Neural cell (in vitro differentiated cells): ENCODE measurements at regions not wholly inside any gene's neighbourhood (a gene's known extent, or its start where the extent isn't known, plus 50 kb on each side); places are given as distances from the start of the nearest gene placed in this dataset.

ENCODE experiments used
- H2AFZ ChIP-seq: fragments of 200-600, 300-800 bp; sonication (generic), shearing (Covaris generic); 2 replicates; pipeline ENCODE4 v1.6.0; 2014; ENCODE audit warnings: low read depth, mild to moderate bottlenecking, antibody characterized with exemption, low read length, moderate library complexity
- H3F3A ChIP-seq: fragments of 200-600 bp; shearing (Covaris generic); 2 replicates; pipeline ENCODE4 v1.6.1; 2016; ENCODE audit warnings: mild to moderate bottlenecking, moderate library complexity, mixed read lengths, antibody characterized with exemption, low read length; ENCODE audit not compliant: insufficient read depth, poor library complexity, severe bottlenecking
- H3K27ac ChIP-seq: fragments of 200-600, 300-800 bp; sonication (generic), shearing (Covaris generic); 2 replicates; pipeline ENCODE4 v1.5.1; 2014; ENCODE audit warnings: mild to moderate bottlenecking, low read length, moderate library complexity
- H3K27me3 ChIP-seq: fragments of 300-800, 200-600 bp; sonication (generic), shearing (Covaris generic); 2 replicates; pipeline ENCODE4 v1.6.0; 2014; ENCODE audit warnings: mild to moderate bottlenecking, low read depth, low read length, moderate library complexity; ENCODE audit not compliant: insufficient read depth
- H3K36me3 ChIP-seq: fragments of 300-800, 200-600 bp; sonication (generic), shearing (Covaris generic); 2 replicates; pipeline ENCODE4 v1.5.1; 2014; ENCODE audit warnings: mild to moderate bottlenecking, antibody characterized with exemption, low read length, moderate library complexity; ENCODE audit not compliant: insufficient read depth
- H3K4me2 ChIP-seq: fragments of 300-800, 200-600 bp; sonication (generic), shearing (Covaris generic); 2 replicates; pipeline ENCODE4 v1.6.0; 2014; ENCODE audit warnings: mild to moderate bottlenecking, low read length
- H3K4me3 ChIP-seq: fragments of 300-800, 200-600 bp; sonication (generic), shearing (Covaris generic); 2 replicates; pipeline ENCODE4 v1.5.1; 2014; ENCODE audit warnings: mild to moderate bottlenecking, low read length, moderate library complexity
- H3K79me2 ChIP-seq: fragments of 200-600 bp; shearing (Covaris generic); replicated peaks from 2 replicates; pipeline ENCODE4 v1.6.0; 2014; ENCODE audit warnings: mild to moderate bottlenecking, low read length, moderate library complexity; ENCODE audit not compliant: insufficient read depth
- H3K9ac ChIP-seq: fragments of 300-800, 200-600 bp; sonication (generic), shearing (Covaris generic); 2 replicates; pipeline ENCODE4 v1.6.1; 2016; ENCODE audit warnings: mild to moderate bottlenecking, low read length, mixed read lengths
- H3K9me2 ChIP-seq: fragments of 200-600 bp; shearing (Covaris generic); 2 replicates; pipeline ENCODE4 v1.6.1; 2016; ENCODE audit warnings: mild to moderate bottlenecking, low read length, mixed read lengths; ENCODE audit not compliant: insufficient read depth
- H3K9me3 ChIP-seq: fragments of 200-600, 300-800 bp; sonication (generic), shearing (Covaris generic); 2 replicates; pipeline ENCODE4 v1.6.1; 2016; ENCODE audit warnings: mild to moderate bottlenecking, mixed run types, low read length, moderate library complexity, mixed read lengths
- H4K20me1 ChIP-seq: fragments of 200-600 bp; shearing (Covaris generic); 2 replicates; pipeline ENCODE4 v1.6.1; 2016; ENCODE audit warnings: mild to moderate bottlenecking, mixed run types; ENCODE audit not compliant: insufficient read depth
- CTCF ChIP-seq: fragments of 450-650 bp; IDR thresholded peaks from 2 replicates; pipeline ENCODE4 v1.5.1; 2014; ENCODE audit warnings: antibody characterized with exemption, mild to moderate bottlenecking, moderate library complexity; ENCODE audit not compliant: poor library complexity, severe bottlenecking
- EP300 ChIP-seq: fragments of 450-650 bp; conservative IDR thresholded peaks from 2 replicates; pipeline ENCODE4 v1.6.1; 2014; ENCODE audit warnings: antibody characterized with exemption, mild to moderate bottlenecking, moderate library complexity; ENCODE audit not compliant: poor library complexity, severe bottlenecking
- EZH2 ChIP-seq: fragments of 200-600, 300-800 bp; shearing (Covaris generic), sonication (generic); IDR thresholded peaks from 2 replicates; pipeline ENCODE4 v1.6.1; 2014; ENCODE audit warnings: antibody characterized with exemption, low read length, borderline replicate concordance, mild to moderate bottlenecking; ENCODE audit not compliant: insufficient read depth, poor library complexity, severe bottlenecking
- MXI1 ChIP-seq: fragments of 450-650 bp; conservative IDR thresholded peaks from 2 replicates; pipeline ENCODE4 v1.6.1; 2014; ENCODE audit warnings: antibody characterized with exemption, mild to moderate bottlenecking; ENCODE audit not compliant: poor library complexity, severe bottlenecking
- POLR2AphosphoS5 ChIP-seq: IDR thresholded peaks from 2 replicates; pipeline ENCODE4 v1.6.1; 2012
- RAD21 ChIP-seq: fragments of 450-650 bp; conservative IDR thresholded peaks from 2 replicates; pipeline ENCODE4 v1.6.1; 2014; ENCODE audit warnings: antibody characterized with exemption, mild to moderate bottlenecking, moderate library complexity
- SMC3 ChIP-seq: fragments of 450-650 bp; conservative IDR thresholded peaks from 2 replicates; pipeline ENCODE4 v1.6.1; 2014; ENCODE audit warnings: antibody characterized with exemption, mild to moderate bottlenecking, moderate library complexity; ENCODE audit not compliant: poor library complexity
- TAF1 ChIP-seq: IDR thresholded peaks from 2 replicates; pipeline ENCODE4 v1.6.1; 2012; ENCODE audit warnings: low read depth
- TF ChIP-seq, protein P1 (sequence below): IDR thresholded peaks from 2 replicates; pipeline ENCODE4 v1.6.1; 2012; ENCODE audit warnings: borderline replicate concordance

GRCh38 chrX:45852884-45853283 is 652.2 kb upstream of the DIPK2B start:
- H3K36me3 ChIP-seq, result no peaks in the 10 kb centered on the region
- no peaks in the 10 kb centered on the region for H3K9me3 ChIP-seq
- no peak overlapping the region for H2AFZ ChIP-seq
- no peaks in the 10 kb centered on the region for H3K79me2 ChIP-seq
- no peak overlapping the region for H3K9ac ChIP-seq
- H3K4me2 ChIP-seq, result no peak overlapping the region
- no peak overlapping the region for H3K4me3 ChIP-seq
- H4K20me1 ChIP-seq, result no peaks in the 10 kb centered on the region
- H3K27me3 ChIP-seq, result no peaks in the 10 kb centered on the region
- TF ChIP-seq EZH2, result no peak
- TF ChIP-seq MXI1, result no peak
- no peak for TF ChIP-seq CTCF
- TF ChIP-seq RAD21, result no peak
- TF ChIP-seq, protein P1, sequence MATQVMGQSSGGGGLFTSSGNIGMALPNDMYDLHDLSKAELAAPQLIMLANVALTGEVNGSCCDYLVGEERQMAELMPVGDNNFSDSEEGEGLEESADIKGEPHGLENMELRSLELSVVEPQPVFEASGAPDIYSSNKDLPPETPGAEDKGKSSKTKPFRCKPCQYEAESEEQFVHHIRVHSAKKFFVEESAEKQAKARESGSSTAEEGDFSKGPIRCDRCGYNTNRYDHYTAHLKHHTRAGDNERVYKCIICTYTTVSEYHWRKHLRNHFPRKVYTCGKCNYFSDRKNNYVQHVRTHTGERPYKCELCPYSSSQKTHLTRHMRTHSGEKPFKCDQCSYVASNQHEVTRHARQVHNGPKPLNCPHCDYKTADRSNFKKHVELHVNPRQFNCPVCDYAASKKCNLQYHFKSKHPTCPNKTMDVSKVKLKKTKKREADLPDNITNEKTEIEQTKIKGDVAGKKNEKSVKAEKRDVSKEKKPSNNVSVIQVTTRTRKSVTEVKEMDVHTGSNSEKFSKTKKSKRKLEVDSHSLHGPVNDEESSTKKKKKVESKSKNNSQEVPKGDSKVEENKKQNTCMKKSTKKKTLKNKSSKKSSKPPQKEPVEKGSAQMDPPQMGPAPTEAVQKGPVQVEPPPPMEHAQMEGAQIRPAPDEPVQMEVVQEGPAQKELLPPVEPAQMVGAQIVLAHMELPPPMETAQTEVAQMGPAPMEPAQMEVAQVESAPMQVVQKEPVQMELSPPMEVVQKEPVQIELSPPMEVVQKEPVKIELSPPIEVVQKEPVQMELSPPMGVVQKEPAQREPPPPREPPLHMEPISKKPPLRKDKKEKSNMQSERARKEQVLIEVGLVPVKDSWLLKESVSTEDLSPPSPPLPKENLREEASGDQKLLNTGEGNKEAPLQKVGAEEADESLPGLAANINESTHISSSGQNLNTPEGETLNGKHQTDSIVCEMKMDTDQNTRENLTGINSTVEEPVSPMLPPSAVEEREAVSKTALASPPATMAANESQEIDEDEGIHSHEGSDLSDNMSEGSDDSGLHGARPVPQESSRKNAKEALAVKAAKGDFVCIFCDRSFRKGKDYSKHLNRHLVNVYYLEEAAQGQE, result no peak
- no peak for TF ChIP-seq SMC3
- TF ChIP-seq TAF1, result no peak
- TF ChIP-seq POLR2AphosphoS5, result no peak
- no peak for TF ChIP-seq EP300
- no peaks in the 10 kb centered on the region for H3K9me2 ChIP-seq
- H3F3A ChIP-seq, result no peaks in the 10 kb centered on the region
- H3K27ac ChIP-seq, result no peak overlapping the region

GRCh38 chrX:45851434-45851991 is 650.8 kb upstream of the DIPK2B start:
- H4K20me1 ChIP-seq, result no peaks in the 10 kb centered on the region
- H3K9ac ChIP-seq, result peak overlapping the region; percentile 48
- H3K4me3 ChIP-seq, result peak overlapping the region; percentile 79
- H3K27ac ChIP-seq, result no peak overlapping the region
- H3K79me2 ChIP-seq, result no peaks in the 10 kb centered on the region
- H3K9me3 ChIP-seq, result no peaks in the 10 kb centered on the region
- peak overlapping the region; percentile 27 for H2AFZ ChIP-seq
- H3F3A ChIP-seq, result no peaks in the 10 kb centered on the region
- H3K36me3 ChIP-seq, result no peaks in the 10 kb centered on the region
- TF ChIP-seq MXI1, result peak; percentile 60
- no peak for TF ChIP-seq TAF1
- no peak for TF ChIP-seq POLR2AphosphoS5
- TF ChIP-seq SMC3, result no peak
- no peak for TF ChIP-seq EZH2
- TF ChIP-seq, protein P1, result no peak
- peak; percentile 14 for TF ChIP-seq RAD21
- TF ChIP-seq CTCF, result peak; percentile 19
- TF ChIP-seq EP300, result no peak
- no peaks in the 10 kb centered on the region for H3K27me3 ChIP-seq
- H3K4me2 ChIP-seq, result no peak overlapping the region
- no peaks in the 10 kb centered on the region for H3K9me2 ChIP-seq
